ENCODE measurements at regions not wholly inside any gene's neighbourhood (a gene's known extent, or its start where the extent isn't known, plus 50 kb on each side); places are given as distances from the start of the nearest gene placed in this dataset.
A peak's percentile ranks its signal among the peaks of the same experiment; 100 is the strongest.

DNA sequence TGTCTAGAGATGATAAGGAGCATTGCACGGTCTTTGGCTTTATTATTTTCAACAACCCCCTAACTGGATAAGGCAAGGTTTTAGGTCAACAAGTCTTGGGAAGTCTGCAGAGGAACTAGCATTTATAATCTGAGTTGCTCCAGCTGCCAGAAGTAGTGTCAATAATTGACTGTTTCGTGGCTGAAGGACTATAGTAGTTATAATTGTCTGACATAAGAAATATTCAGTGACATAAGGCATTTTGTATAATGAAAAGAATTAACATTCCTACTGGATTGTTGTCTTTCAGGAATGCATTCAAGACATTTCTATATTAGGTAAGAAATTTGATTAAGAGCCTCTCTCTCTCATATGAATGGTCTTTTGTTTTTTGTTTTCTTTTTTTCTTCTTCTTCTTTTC is 136.9 kb upstream of the SGK1 start:
- H3K27ac ChIP-seq (ENCODE audit: extremely low read depth, low read depth, low read length) = no peak overlapping the region
- no peak for TF ChIP-seq PBX2 (CRISPR knock-in tag; IDR thresholded peaks at IDR 0.05; ENCODE audit: low read depth)
- TF ChIP-seq PBX2 (tag; conservative IDR thresholded peaks at IDR 0.05; ENCODE audit: low read depth) = no peak
- no peak for TF ChIP-seq ZNF41 (CRISPR knock-in tag; conservative IDR thresholded peaks at IDR 0.05)
- TF ChIP-seq SNIP1 (IDR thresholded peaks at IDR 0.05; ENCODE audit: low read depth) = no peak
- no peak for TF ChIP-seq POLR2G (IDR thresholded peaks at IDR 0.05; ENCODE audit: low read depth, low read length)
- no peak for TF ChIP-seq ZNF696 (CRISPR knock-in tag; conservative IDR thresholded peaks at IDR 0.05)
- TF ChIP-seq MYBL2 (IDR thresholded peaks at IDR 0.05; ENCODE audit: low read depth) = no peak
- TF ChIP-seq MYBL2 (CRISPR knock-in tag; IDR thresholded peaks at IDR 0.05; ENCODE audit: borderline replicate concordance) = no peak
- TF ChIP-seq ZNF354B (CRISPR knock-in tag; IDR thresholded peaks at IDR 0.05) = no peak
- TF ChIP-seq HLTF (IDR thresholded peaks at IDR 0.05) = no peak
- TF ChIP-seq NCOR1 (IDR thresholded peaks at IDR 0.05) = 0 out of 2 replicates have a peak, but pooled peaks have one; percentile 32
- peak; percentile 22; the same call in 1 of the 2 replicates for TF ChIP-seq TAL1 (IDR thresholded peaks at IDR 0.05)
- TF ChIP-seq ID3 (CRISPR knock-in tag; IDR thresholded peaks at IDR 0.05) = no peak
- TF ChIP-seq ID3 (tag; IDR thresholded peaks at IDR 0.05) = no peak
- TF ChIP-seq KLF6 (CRISPR knock-in tag; IDR thresholded peaks at IDR 0.05; ENCODE audit: borderline replicate concordance) = no peak
- no peak for TF ChIP-seq ZNF212 (CRISPR knock-in tag; IDR thresholded peaks at IDR 0.05)
- TF ChIP-seq SMARCA4 (IDR thresholded peaks at IDR 0.05) = no peak
- TF ChIP-seq GTF2A2 (tag; IDR thresholded peaks at IDR 0.05) = no peak
- TF ChIP-seq COPS2 (conservative IDR thresholded peaks at IDR 0.05) = no peak
- no peak for TF ChIP-seq RCOR1 (IDR thresholded peaks at IDR 0.05; ENCODE audit: borderline replicate concordance in 1 of 2, low read depth in 2 of 2, low read length in 2 of 2)
- 0 out of 2 replicates have a peak, but pooled peaks have one; percentile 29 for TF ChIP-seq TCF3 (CRISPR knock-in tag; IDR thresholded peaks at IDR 0.05)
- TF ChIP-seq PCBP1 (IDR thresholded peaks at IDR 0.05; ENCODE audit: low read depth, low read length, poor library complexity, severe bottlenecking) = no peak
- no peak for TF ChIP-seq ZNF507 (tag; conservative IDR thresholded peaks at IDR 0.05)
- intact Hi-C loops (cut with micrococcal nuclease) = loop anchor here (5.0 to 10.0 kb wide), 2 partner anchors 188 to 370 kb away; no protein-coding TSS in a partner anchor

More for the DNA sequence above, 136.9 kb upstream of the SGK1 start:
- ChIA-PET POLR2A (interaction anchor here (1.9 kb wide), 1 partner anchor 10 kb away, joined by 4 read pairs; no protein-coding TSS in a partner anchor), CTCF (ENCODE audit: low intra/inter-chr PET ratio) (no interaction called here)
- no peak for ATAC-seq
- Histone ChIP-seq H3K27me3 (ENCODE audit: control insufficient read depth in 2 of 2, insufficient read depth in 2 of 2, low read length in 2 of 2) (no peaks in the 10 kb centered on the region), H3K36me3 (ENCODE audit: control insufficient read depth, insufficient read depth, low read length) (no peaks in the 10 kb centered on the region), H3K4me3 (no peak overlapping the region), H3K79me2 (ENCODE audit: control insufficient read depth, insufficient read depth, low read length) (no peaks in the 10 kb centered on the region), H3K4me1 (replicated peaks in 1 of 2; ENCODE audit: control insufficient read depth in 2 of 2, insufficient read depth in 2 of 2, low read length in 2 of 2) (no peaks in the 10 kb centered on the region; a peak in 1 of 5 replicates), H3K9me3 (replicated peaks; ENCODE audit: control insufficient read depth, insufficient read depth, low read depth, low read length) (no peaks in the 10 kb centered on the region), H2AFZ (ENCODE audit: low read depth, low read length) (no peak overlapping the region), H3K9me1 (ENCODE audit: control insufficient read depth, insufficient read depth, low read length) (no peaks in the 10 kb centered on the region), H3K4me2 (ENCODE audit: insufficient read depth, low read length) (no peak overlapping the region), H3K9ac (ENCODE audit: insufficient read depth in 1 of 2, low read depth in 2 of 2, low read length in 2 of 2) (no peak overlapping the region), H4K20me1 (replicated peaks; ENCODE audit: control insufficient read depth, insufficient read depth, low read length) (no peaks in the 10 kb centered on the region)
- in situ Hi-C loops (cut with MboI) = no loop called here
- no peak for FAIRE-seq
- 0% methylated on average over 2 of the region's 2 CpGs for WGBS (ENCODE audit: insufficient coverage, low coverage, missing lambda C conversion rate)
- DNase-seq (ENCODE audit: extremely low read depth in 1 of 4, low spot score in 3 of 4) = no peak
- no TSS peak for BruUV-seq (replicated peaks)
